ENCODE measurements at regions not wholly inside any gene's neighbourhood (a gene's known extent, or its start where the extent isn't known, plus 50 kb on each side); places are given as distances from the start of the nearest gene placed in this dataset.

DNA sequence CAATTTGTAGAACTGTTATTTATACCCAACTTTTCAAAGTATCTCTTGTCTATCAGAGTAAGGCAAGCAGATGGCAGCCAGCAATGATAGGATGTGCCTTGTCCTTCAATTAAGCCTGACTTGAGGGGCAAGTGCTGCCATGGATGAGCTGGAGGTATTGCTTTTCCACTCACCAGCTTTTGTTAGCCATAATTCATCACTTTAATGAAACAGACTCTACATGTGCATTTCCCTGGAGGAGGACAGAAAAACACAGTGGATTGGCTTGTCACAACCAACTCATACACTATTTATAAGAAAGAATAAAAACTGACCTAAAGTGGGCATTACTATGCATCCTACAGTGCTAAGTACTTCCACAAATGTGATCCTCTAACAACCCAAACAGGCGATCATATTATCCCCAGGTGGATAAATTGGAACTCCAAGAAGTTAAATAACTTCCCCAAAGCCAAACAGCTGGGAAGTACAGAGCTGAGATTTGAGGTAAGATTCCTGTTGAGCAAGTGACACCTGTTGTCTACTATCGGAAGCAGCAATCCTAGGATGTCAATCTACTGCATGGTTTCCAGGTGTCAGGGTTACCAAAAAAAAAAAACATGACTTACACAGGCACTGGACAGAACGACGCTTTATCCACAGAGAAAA, 73.9 kb upstream of the NRSN1 start:
- no peak for TF ChIP-seq EZH2 (IDR thresholded peaks at IDR 0.05; ENCODE audit: borderline replicate concordance)
- TF ChIP-seq, protein P1, sequence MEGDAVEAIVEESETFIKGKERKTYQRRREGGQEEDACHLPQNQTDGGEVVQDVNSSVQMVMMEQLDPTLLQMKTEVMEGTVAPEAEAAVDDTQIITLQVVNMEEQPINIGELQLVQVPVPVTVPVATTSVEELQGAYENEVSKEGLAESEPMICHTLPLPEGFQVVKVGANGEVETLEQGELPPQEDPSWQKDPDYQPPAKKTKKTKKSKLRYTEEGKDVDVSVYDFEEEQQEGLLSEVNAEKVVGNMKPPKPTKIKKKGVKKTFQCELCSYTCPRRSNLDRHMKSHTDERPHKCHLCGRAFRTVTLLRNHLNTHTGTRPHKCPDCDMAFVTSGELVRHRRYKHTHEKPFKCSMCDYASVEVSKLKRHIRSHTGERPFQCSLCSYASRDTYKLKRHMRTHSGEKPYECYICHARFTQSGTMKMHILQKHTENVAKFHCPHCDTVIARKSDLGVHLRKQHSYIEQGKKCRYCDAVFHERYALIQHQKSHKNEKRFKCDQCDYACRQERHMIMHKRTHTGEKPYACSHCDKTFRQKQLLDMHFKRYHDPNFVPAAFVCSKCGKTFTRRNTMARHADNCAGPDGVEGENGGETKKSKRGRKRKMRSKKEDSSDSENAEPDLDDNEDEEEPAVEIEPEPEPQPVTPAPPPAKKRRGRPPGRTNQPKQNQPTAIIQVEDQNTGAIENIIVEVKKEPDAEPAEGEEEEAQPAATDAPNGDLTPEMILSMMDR (IDR thresholded peaks at IDR 0.05; ENCODE audit: poor library complexity) = no peak
- TF ChIP-seq EZH2phosphoT487 (IDR thresholded peaks at IDR 0.05; ENCODE audit: low read depth, severe bottlenecking, unreplicated experiment) = no peak
